Natural killer cell (primary cell): ENCODE measurements at regions not wholly inside any gene's neighbourhood (a gene's known extent, or its start where the extent isn't known, plus 50 kb on each side); places are given as distances from the start of the nearest gene placed in this dataset.

Experiments
- ATAC-seq, 3 donors: fragments of 150-1000 bp in 2 of 3; fragments of 200-7000 bp in 1 of 3; cut with Tn5 transposase; 1 replicate in 1 of 3; 2 replicates in 2 of 3; pipeline ENCODE4 v1.10.0; 2021; ENCODE audit warnings: mild to moderate bottlenecking in 2 of 3, moderate library complexity in 2 of 3
- DNase-seq, 2 donors: peaks; one replicate each; pipeline versions ENCODE4 v3.0.0 to v3.0.0-alpha.2; 2013 to 2021; ENCODE audit warnings: mixed read lengths in 1 of 2
- H3K27ac ChIP-seq: one replicate; pipeline ENCODE4 v1.5.1; 2013; ENCODE audit warnings: mild to moderate bottlenecking, low read length
- H3K27me3 ChIP-seq: one replicate; pipeline ENCODE4 v1.6.1; 2013; ENCODE audit warnings: low read length; ENCODE audit not compliant: control insufficient read depth, insufficient read depth
- H3K36me3 ChIP-seq: one replicate; pipeline ENCODE4 v1.6.1; 2013; ENCODE audit warnings: low read length; ENCODE audit not compliant: control insufficient read depth, insufficient read depth
- H3K4me1 ChIP-seq: one replicate; pipeline ENCODE4 v1.6.1; 2013; ENCODE audit warnings: low read length; ENCODE audit not compliant: control insufficient read depth, insufficient read depth
- H3K4me3 ChIP-seq: one replicate; pipeline ENCODE4 v1.5.1; 2013; ENCODE audit warnings: low read length
- H3K9me3 ChIP-seq: one replicate; pipeline ENCODE4 v1.6.1; 2013; ENCODE audit warnings: low read length; ENCODE audit not compliant: control insufficient read depth, insufficient read depth
- H3K27ac Mint-ChIP-seq, 2 donors: one replicate each; pipeline ENCODE4 v1.8.0; 2022; ENCODE audit warnings: mild to moderate bottlenecking in 2 of 2, mixed read lengths in 2 of 2, moderate library complexity in 1 of 2
- H3K27me3 Mint-ChIP-seq, 2 donors: one replicate each; pipeline ENCODE4 v1.8.0; 2022; ENCODE audit warnings: low read depth in 2 of 2, mixed read lengths in 2 of 2
- H3K36me3 Mint-ChIP-seq: one replicate; pipeline ENCODE4 v1.8.0; 2022; ENCODE audit warnings: mixed read lengths
- H3K4me1 Mint-ChIP-seq, 2 donors: one replicate each; pipeline ENCODE4 v1.8.0; 2022; ENCODE audit warnings: mixed read lengths in 2 of 2
- H3K4me3 Mint-ChIP-seq: one replicate; pipeline ENCODE4 v1.8.0; 2022; ENCODE audit warnings: mild to moderate bottlenecking, moderate library complexity, mixed read lengths
- H3K9me3 Mint-ChIP-seq, 2 donors: one replicate each; pipeline ENCODE4 v1.8.0; 2022; ENCODE audit warnings: mixed read lengths in 2 of 2
- CTCF ChIP-seq: fragments of 200-600 bp; IDR thresholded peaks from one replicate; pipeline ENCODE4 v1.8.0; 2022; ENCODE audit warnings: antibody characterized with exemption
- WGBS: methylation state at CpG from one replicate; pipeline ENCODE4 v1.1.7; 2013; ENCODE audit warnings: missing lambda C conversion rate; ENCODE audit not compliant: insufficient coverage; 5-methylcytosine and 5-hydroxymethylcytosine counted together
- intact Hi-C: fragments of 100-400 bp; cut with micrococcal nuclease; formaldehyde crosslinking; loops from one replicate; pipeline ENCODE4 v1.14.2; 2022

- H3K27ac ChIP-seq: no peak overlapping the region
- 92% methylated on average over 8 of the region's 9 CpGs for WGBS
- Mint-ChIP-seq H3K9me3 (no peaks in the 10 kb centered on the region), H3K27me3 (peaks cover 0 to 3% of the 10 kb centered on the region in 2 donors), H3K36me3 (no peaks in the 10 kb centered on the region), H3K4me1 (peaks cover 0 to 6% of the 10 kb centered on the region in 2 donors), H3K4me3 (no peak overlapping the region), H3K27ac (no peak overlapping the region)
- intact Hi-C loops: no loop called here
- no peaks in the 10 kb centered on the region for H3K9me3 ChIP-seq
- ATAC-seq (no peak), DNase-seq (no peak)
- H3K4me3 ChIP-seq: no peak overlapping the region
- H3K36me3 ChIP-seq: no peaks in the 10 kb centered on the region
- H3K27me3 ChIP-seq: no peaks in the 10 kb centered on the region
- H3K4me1 ChIP-seq: peaks cover 13% of the 10 kb centered on the region
- no peak for TF ChIP-seq CTCF
These were observed 73.9 kb upstream of the WASF3 start for GRCh38 chr13:26483546-26483945.

GRCh38 chr13:26484196-26484595, 73.3 kb upstream of the WASF3 start:
- peaks cover 0 to 6% of the 10 kb centered on the region in 2 donors for H3K4me1 Mint-ChIP-seq
- peaks cover 0 to 3% of the 10 kb centered on the region in 2 donors for H3K27me3 Mint-ChIP-seq
- ATAC-seq (no peak), DNase-seq (no peak)
- Histone ChIP-seq H3K27me3 (no peaks in the 10 kb centered on the region), H3K27ac (no peak overlapping the region), H3K36me3 (no peaks in the 10 kb centered on the region), H3K4me3 (no peak overlapping the region), H3K9me3 (no peaks in the 10 kb centered on the region), H3K4me1 (peaks cover 13% of the 10 kb centered on the region)
- no peaks in the 10 kb centered on the region for H3K36me3 Mint-ChIP-seq
- intact Hi-C loops: no loop called here
- no peaks in the 10 kb centered on the region for H3K9me3 Mint-ChIP-seq
- TF ChIP-seq CTCF: no peak
- 84% methylated on average over 6 of the region's 6 CpGs for WGBS
- H3K4me3 Mint-ChIP-seq: no peak overlapping the region
- H3K27ac Mint-ChIP-seq: no peak overlapping the region

- H3K9me3 Mint-ChIP-seq: no peaks in the 10 kb centered on the region
- 94% methylated on average over 7 of the region's 7 CpGs for WGBS
- no peaks in the 10 kb centered on the region for H3K36me3 Mint-ChIP-seq
- H3K27ac ChIP-seq: no peak overlapping the region
- H3K4me3 ChIP-seq: no peak overlapping the region
- no peak overlapping the region for H3K4me3 Mint-ChIP-seq
- H3K4me1 Mint-ChIP-seq: peaks cover 0 to 6% of the 10 kb centered on the region in 2 donors
- H3K27me3 Mint-ChIP-seq: peaks cover 0 to 7% of the 10 kb centered on the region in 2 donors
- no peaks in the 10 kb centered on the region for H3K9me3 ChIP-seq
- H3K4me1 ChIP-seq: peaks cover 13% of the 10 kb centered on the region
- no peak overlapping the region for H3K27ac Mint-ChIP-seq
- TF ChIP-seq CTCF: no peak
- DNase-seq (no peak), ATAC-seq (no peak)
- H3K27me3 ChIP-seq: no peaks in the 10 kb centered on the region
- H3K36me3 ChIP-seq: no peaks in the 10 kb centered on the region
- intact Hi-C loops: no loop called here
These were observed 72.2 kb upstream of the WASF3 start for GRCh38 chr13:26485288-26485687.

- Mint-ChIP-seq H3K27ac (no peak overlapping the region), H3K4me3 (no peak overlapping the region), H3K36me3 (no peaks in the 10 kb centered on the region), H3K9me3 (no peaks in the 10 kb centered on the region), H3K27me3 (peaks cover 0 to 10% of the 10 kb centered on the region in 2 donors), H3K4me1 (peaks cover 0 to 6% of the 10 kb centered on the region in 2 donors)
- Histone ChIP-seq H3K27me3 (no peaks in the 10 kb centered on the region), H3K4me1 (peaks cover 13% of the 10 kb centered on the region), H3K9me3 (no peaks in the 10 kb centered on the region), H3K36me3 (no peaks in the 10 kb centered on the region), H3K4me3 (no peak overlapping the region), H3K27ac (no peak overlapping the region)
- no peak for TF ChIP-seq CTCF
- ATAC-seq (no peak), DNase-seq (no peak)
- intact Hi-C loops: no loop called here
- 81% methylated on average over 9 of the region's 9 CpGs for WGBS
These were observed 71.7 kb upstream of the WASF3 start for GRCh38 chr13:26485786-26486185.
